CD14-positive monocyte (primary cell): ENCODE measurements at regions not wholly inside any gene's neighbourhood (a gene's known extent, or its start where the extent isn't known, plus 50 kb on each side); places are given as distances from the start of the nearest gene placed in this dataset.

ENCODE experiments used
- DNase-seq, 3 donors: peaks; one replicate each; pipeline ENCODE4 v3.0.0-alpha.2; 2011 to 2022
- H2AFZ ChIP-seq: 2 replicates; pipeline ENCODE4 v1.6.0; 2012; ENCODE audit warnings: mild to moderate bottlenecking, low read depth, low read length, inconsistent platforms; ENCODE audit not compliant: insufficient read depth, poor library complexity, severe bottlenecking
- H3K27ac ChIP-seq, 2 donors: 1 replicate in 1 of 2; 2 replicates in 1 of 2; pipeline ENCODE4 v1.5.1; 2012 to 2013; ENCODE audit warnings: low read length in 2 of 2, control low read depth in 1 of 2, inconsistent platforms in 1 of 2, low read depth in 1 of 2, mild to moderate bottlenecking in 1 of 2
- H3K27me3 ChIP-seq, 2 donors: one replicate each; pipeline versions ENCODE4 v1.6.0 to v1.6.1; 2011 to 2013; ENCODE audit warnings: low read length in 2 of 2; ENCODE audit not compliant: control insufficient read depth in 2 of 2, insufficient read depth in 2 of 2
- H3K36me3 ChIP-seq, 2 donors: replicated peaks in 1 of 2; 1 replicate in 1 of 2; 2 replicates in 1 of 2; pipeline versions ENCODE4 v1.5.1 to v1.6.1; 2012 to 2013; ENCODE audit warnings: low read length in 2 of 2, control low read depth in 1 of 2, inconsistent platforms in 1 of 2, mild to moderate bottlenecking in 1 of 2; ENCODE audit not compliant: insufficient read depth in 2 of 2, control insufficient read depth in 1 of 2
- H3K4me1 ChIP-seq, 2 donors: 1 replicate in 1 of 2; 2 replicates in 1 of 2; pipeline versions ENCODE4 v1.5.1 to v1.6.1; 2012 to 2013; ENCODE audit warnings: low read length in 2 of 2, control low read depth in 1 of 2, inconsistent platforms in 1 of 2, mild to moderate bottlenecking in 1 of 2, moderate library complexity in 1 of 2; ENCODE audit not compliant: insufficient read depth in 2 of 2, control insufficient read depth in 1 of 2
- H3K4me2 ChIP-seq: replicated peaks from 2 replicates; pipeline ENCODE3; 2012; ENCODE audit warnings: low read length, moderate library complexity, mild to moderate bottlenecking; ENCODE audit not compliant: poor library complexity, severe bottlenecking; ENCODE audit errors: extremely low read depth
- H3K4me3 ChIP-seq, 3 experiments: fragments of 200-600 bp in 1 of 3; sonication (generic) in 1 of 3; replicated peaks in 1 of 3; 1 replicate in 2 of 3; 2 replicates in 1 of 3; pipeline ENCODE4 v1.5.1; 2011 to 2013; ENCODE audit warnings: low read length in 3 of 3, mild to moderate bottlenecking in 3 of 3, control low read depth in 2 of 3, low read depth in 2 of 3, inconsistent platforms in 1 of 3, moderate library complexity in 1 of 3
- H3K79me2 ChIP-seq: 2 replicates; pipeline ENCODE4 v1.6.0; 2012; ENCODE audit warnings: mild to moderate bottlenecking, control low read depth, inconsistent platforms, low read length, moderate library complexity; ENCODE audit not compliant: insufficient read depth
- H3K9ac ChIP-seq: 2 replicates; pipeline ENCODE4 v1.6.0; 2017; ENCODE audit warnings: low read length, mild to moderate bottlenecking; ENCODE audit not compliant: insufficient read depth, poor library complexity, severe bottlenecking
- H3K9me3 ChIP-seq, 2 donors: replicated peaks in 1 of 2; 1 replicate in 1 of 2; 2 replicates in 1 of 2; pipeline versions ENCODE4 v1.5.1 to v1.6.1; 2012 to 2013; ENCODE audit warnings: low read length in 2 of 2, control low read depth in 1 of 2; ENCODE audit not compliant: control insufficient read depth in 1 of 2, insufficient read depth in 1 of 2
- H4K20me1 ChIP-seq: 2 replicates; pipeline ENCODE4 v1.6.0; 2012; ENCODE audit warnings: mild to moderate bottlenecking, low read length, control low read depth, moderate library complexity; ENCODE audit not compliant: insufficient read depth
- H3K27ac Mint-ChIP-seq, 7 donors: one replicate each; pipeline ENCODE4 v1.8.0; 2020; ENCODE audit warnings: mild to moderate bottlenecking in 7 of 7, mixed read lengths in 7 of 7, moderate library complexity in 6 of 7, inconsistent platforms in 2 of 7
- H3K27me3 Mint-ChIP-seq, 3 donors: one replicate each; pipeline ENCODE4 v1.8.0; 2021 to 2022; ENCODE audit warnings: low read depth in 3 of 3, mild to moderate bottlenecking in 3 of 3, mixed read lengths in 3 of 3, moderate library complexity in 3 of 3, inconsistent platforms in 1 of 3
- H3K36me3 Mint-ChIP-seq, 2 donors: one replicate each; pipeline ENCODE4 v1.8.0; 2020; ENCODE audit warnings: mixed read lengths in 2 of 2, inconsistent platforms in 1 of 2, mild to moderate bottlenecking in 1 of 2
- H3K4me1 Mint-ChIP-seq: one replicate; pipeline ENCODE4 v1.8.0; 2020; ENCODE audit warnings: mild to moderate bottlenecking, mixed read lengths
- H3K4me3 Mint-ChIP-seq, 2 donors: one replicate each; pipeline ENCODE4 v1.8.0; 2020; ENCODE audit warnings: mild to moderate bottlenecking in 2 of 2, mixed read lengths in 2 of 2, moderate library complexity in 1 of 2
- H3K9me3 Mint-ChIP-seq, 7 donors: one replicate each; pipeline ENCODE4 v1.8.0; 2020 to 2022; ENCODE audit warnings: mixed read lengths in 7 of 7, mild to moderate bottlenecking in 6 of 7, moderate library complexity in 6 of 7, inconsistent platforms in 2 of 7
- CTCF ChIP-seq: fragments of 200-600 bp; IDR thresholded peaks from one replicate; pipeline ENCODE4 v1.8.0; 2022; ENCODE audit warnings: antibody characterized with exemption, mild to moderate bottlenecking
- WGBS: methylation state at CpG from one replicate; pipeline ENCODE4 v1.1.5; 2013; ENCODE audit warnings: missing lambda C conversion rate; ENCODE audit not compliant: insufficient coverage; 5-methylcytosine and 5-hydroxymethylcytosine counted together
- intact Hi-C, 2 donors: fragments of 100-400 bp; cut with micrococcal nuclease; formaldehyde crosslinking; loops; one replicate each; pipeline versions ENCODE4 v1.15.0 to v1.15.1; 2023

GRCh38 chr2:215601990-215602721 is 166.3 kb upstream of the FN1 start:
- no peak for DNase-seq
- peaks cover 0 to 3% (median 0%) of the 10 kb centered on the region in 7 donors for H3K9me3 Mint-ChIP-seq
- no peaks in the 10 kb centered on the region for H3K79me2 ChIP-seq
- H4K20me1 ChIP-seq: no peaks in the 10 kb centered on the region
- H2AFZ ChIP-seq: no peak overlapping the region
- H3K36me3 Mint-ChIP-seq: no peaks in the 10 kb centered on the region
- H3K27me3 ChIP-seq: no peaks in the 10 kb centered on the region
- intact Hi-C loops: no loop called here
- H3K27me3 Mint-ChIP-seq: peaks cover 0 to 5% (median 0%) of the 10 kb centered on the region in 3 donors
- H3K4me3 Mint-ChIP-seq: no peak overlapping the region
- TF ChIP-seq CTCF: no peak
- no peaks in the 10 kb centered on the region for H3K4me1 ChIP-seq
- H3K27ac ChIP-seq: no peak overlapping the region
- no peak overlapping the region for H3K4me3 ChIP-seq
- H3K9ac ChIP-seq: no peak overlapping the region
- H3K9me3 ChIP-seq: no peaks in the 10 kb centered on the region
- no peak overlapping the region for H3K27ac Mint-ChIP-seq
- no peaks in the 10 kb centered on the region for H3K36me3 ChIP-seq
- H3K4me2 ChIP-seq: no peak overlapping the region
- H3K4me1 Mint-ChIP-seq: peaks cover 4% of the 10 kb centered on the region
- no CpG with 5 or more reads among the region's 2 CpGs for WGBS

DNA sequence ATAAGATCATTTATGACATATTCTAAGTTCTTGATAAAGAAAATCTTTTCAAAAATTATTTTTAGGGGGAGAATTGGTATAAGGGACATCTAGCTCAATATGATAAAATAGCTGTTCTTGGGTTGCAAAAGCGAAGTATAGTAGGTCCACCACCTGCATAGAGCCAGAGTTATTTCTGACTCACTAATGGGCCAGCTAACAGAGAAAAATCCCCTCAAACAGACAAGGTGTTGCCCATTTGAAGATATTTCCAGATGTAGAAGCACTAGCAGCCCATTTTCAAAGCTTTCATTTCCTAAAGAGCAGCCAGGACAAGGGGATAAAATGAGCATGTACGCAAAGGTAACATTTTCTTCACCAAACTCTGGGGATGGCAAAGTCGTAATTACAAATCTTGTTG is 165.7 kb upstream of the FN1 start:
- Histone ChIP-seq H4K20me1 (no peaks in the 10 kb centered on the region), H3K79me2 (no peaks in the 10 kb centered on the region), H3K4me3 (no peak overlapping the region), H3K9me3 (no peaks in the 10 kb centered on the region), H3K4me2 (no peak overlapping the region), H2AFZ (no peak overlapping the region), H3K27me3 (no peaks in the 10 kb centered on the region), H3K27ac (no peak overlapping the region), H3K36me3 (no peaks in the 10 kb centered on the region), H3K9ac (no peak overlapping the region), H3K4me1 (no peaks in the 10 kb centered on the region)
- no peak overlapping the region for H3K4me3 Mint-ChIP-seq
- H3K27ac Mint-ChIP-seq: no peak overlapping the region
- H3K9me3 Mint-ChIP-seq: peaks cover 0 to 3% (median 0%) of the 10 kb centered on the region in 7 donors
- H3K4me1 Mint-ChIP-seq: peaks cover 4% of the 10 kb centered on the region
- no peak for DNase-seq
- intact Hi-C loops: no loop called here
- TF ChIP-seq CTCF: no peak
- H3K27me3 Mint-ChIP-seq: peaks cover 0 to 4% (median 0%) of the 10 kb centered on the region in 3 donors
- no peaks in the 10 kb centered on the region for H3K36me3 Mint-ChIP-seq
- WGBS: no CpG with 5 or more reads among the region's 3 CpGs
